SK-N-SH (cell line): ENCODE measurements at regions not wholly inside any gene's neighbourhood (a gene's known extent, or its start where the extent isn't known, plus 50 kb on each side); places are given as distances from the start of the nearest gene placed in this dataset.

Source experiments
- JUND ChIP-seq: IDR thresholded peaks from 2 replicates; pipeline ENCODE4 v1.4.0; 2012
- MEF2A ChIP-seq: IDR thresholded peaks from 2 replicates; pipeline ENCODE4 v1.4.0; 2012; ENCODE audit warnings: low read depth, borderline replicate concordance
- POLR2AphosphoS5 ChIP-seq: IDR thresholded peaks from 2 replicates; pipeline ENCODE4 v1.6.1; 2012; ENCODE audit warnings: low read depth, low read length
- RCOR1 ChIP-seq: fragments of 150-350 bp; IDR thresholded peaks from 2 replicates; pipeline ENCODE4 v1.6.1; 2017; ENCODE audit warnings: antibody characterized with exemption, low read length
- SMC3 ChIP-seq: IDR thresholded peaks from 2 replicates; pipeline ENCODE4 v1.6.1; 2012; ENCODE audit warnings: low read depth, low read length, improper control_type of control experiment
- small RNA-seq, 7 experiments: library from RNA; depleted of rRNA; stranded (forward); fragments of <200 nt; gene quantifications; one replicate each; pipeline ENCODE3, GENCODE V24; 2012
- TF ChIP-seq, protein P1 (sequence below): fragments of 200-600 bp; sonication (generic); IDR thresholded peaks from 2 replicates; pipeline ENCODE4 v1.6.1; 2017; ENCODE audit warnings: antibody characterized with exemption, mild to moderate bottlenecking, moderate library complexity
- TF ChIP-seq, protein P2 (sequence below): IDR thresholded peaks from 2 replicates; pipeline ENCODE4 v1.4.0; 2012; ENCODE audit warnings: low read depth, borderline replicate concordance
- TF ChIP-seq, protein P3 (sequence below): IDR thresholded peaks from 2 replicates; pipeline ENCODE4 v1.6.1; 2012; ENCODE audit warnings: mild to moderate bottlenecking, low read depth, low read length, moderate library complexity

DNA sequence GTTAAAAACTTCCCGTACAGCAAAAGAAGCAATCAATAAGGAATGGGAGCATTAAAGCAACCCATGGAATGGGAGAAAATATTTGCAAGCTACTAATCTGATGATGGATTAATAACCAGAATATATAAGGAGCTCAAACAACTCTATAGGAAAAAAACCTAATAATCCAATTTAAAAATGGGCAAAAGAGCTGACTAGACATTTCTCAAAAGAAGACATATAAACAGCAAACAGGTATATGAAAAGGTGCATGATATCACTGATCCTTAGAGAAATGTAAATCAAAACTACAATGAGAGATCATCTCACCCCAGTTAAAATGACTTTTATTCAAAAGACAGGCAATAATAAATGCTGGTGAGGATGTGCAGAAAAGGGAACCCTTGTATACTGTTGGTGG, 52.7 kb upstream of the POU1F1 start (continued):
- TF ChIP-seq, protein P1, sequence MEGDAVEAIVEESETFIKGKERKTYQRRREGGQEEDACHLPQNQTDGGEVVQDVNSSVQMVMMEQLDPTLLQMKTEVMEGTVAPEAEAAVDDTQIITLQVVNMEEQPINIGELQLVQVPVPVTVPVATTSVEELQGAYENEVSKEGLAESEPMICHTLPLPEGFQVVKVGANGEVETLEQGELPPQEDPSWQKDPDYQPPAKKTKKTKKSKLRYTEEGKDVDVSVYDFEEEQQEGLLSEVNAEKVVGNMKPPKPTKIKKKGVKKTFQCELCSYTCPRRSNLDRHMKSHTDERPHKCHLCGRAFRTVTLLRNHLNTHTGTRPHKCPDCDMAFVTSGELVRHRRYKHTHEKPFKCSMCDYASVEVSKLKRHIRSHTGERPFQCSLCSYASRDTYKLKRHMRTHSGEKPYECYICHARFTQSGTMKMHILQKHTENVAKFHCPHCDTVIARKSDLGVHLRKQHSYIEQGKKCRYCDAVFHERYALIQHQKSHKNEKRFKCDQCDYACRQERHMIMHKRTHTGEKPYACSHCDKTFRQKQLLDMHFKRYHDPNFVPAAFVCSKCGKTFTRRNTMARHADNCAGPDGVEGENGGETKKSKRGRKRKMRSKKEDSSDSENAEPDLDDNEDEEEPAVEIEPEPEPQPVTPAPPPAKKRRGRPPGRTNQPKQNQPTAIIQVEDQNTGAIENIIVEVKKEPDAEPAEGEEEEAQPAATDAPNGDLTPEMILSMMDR = no peak
- TF ChIP-seq, protein P2, sequence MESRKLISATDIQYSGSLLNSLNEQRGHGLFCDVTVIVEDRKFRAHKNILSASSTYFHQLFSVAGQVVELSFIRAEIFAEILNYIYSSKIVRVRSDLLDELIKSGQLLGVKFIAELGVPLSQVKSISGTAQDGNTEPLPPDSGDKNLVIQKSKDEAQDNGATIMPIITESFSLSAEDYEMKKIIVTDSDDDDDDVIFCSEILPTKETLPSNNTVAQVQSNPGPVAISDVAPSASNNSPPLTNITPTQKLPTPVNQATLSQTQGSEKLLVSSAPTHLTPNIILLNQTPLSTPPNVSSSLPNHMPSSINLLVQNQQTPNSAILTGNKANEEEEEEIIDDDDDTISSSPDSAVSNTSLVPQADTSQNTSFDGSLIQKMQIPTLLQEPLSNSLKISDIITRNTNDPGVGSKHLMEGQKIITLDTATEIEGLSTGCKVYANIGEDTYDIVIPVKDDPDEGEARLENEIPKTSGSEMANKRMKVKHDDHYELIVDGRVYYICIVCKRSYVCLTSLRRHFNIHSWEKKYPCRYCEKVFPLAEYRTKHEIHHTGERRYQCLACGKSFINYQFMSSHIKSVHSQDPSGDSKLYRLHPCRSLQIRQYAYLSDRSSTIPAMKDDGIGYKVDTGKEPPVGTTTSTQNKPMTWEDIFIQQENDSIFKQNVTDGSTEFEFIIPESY = no peak
- TF ChIP-seq MEF2A = no peak
- TF ChIP-seq POLR2AphosphoS5 = no peak
- TF ChIP-seq RCOR1 = no peak
- TF ChIP-seq, protein P3, sequence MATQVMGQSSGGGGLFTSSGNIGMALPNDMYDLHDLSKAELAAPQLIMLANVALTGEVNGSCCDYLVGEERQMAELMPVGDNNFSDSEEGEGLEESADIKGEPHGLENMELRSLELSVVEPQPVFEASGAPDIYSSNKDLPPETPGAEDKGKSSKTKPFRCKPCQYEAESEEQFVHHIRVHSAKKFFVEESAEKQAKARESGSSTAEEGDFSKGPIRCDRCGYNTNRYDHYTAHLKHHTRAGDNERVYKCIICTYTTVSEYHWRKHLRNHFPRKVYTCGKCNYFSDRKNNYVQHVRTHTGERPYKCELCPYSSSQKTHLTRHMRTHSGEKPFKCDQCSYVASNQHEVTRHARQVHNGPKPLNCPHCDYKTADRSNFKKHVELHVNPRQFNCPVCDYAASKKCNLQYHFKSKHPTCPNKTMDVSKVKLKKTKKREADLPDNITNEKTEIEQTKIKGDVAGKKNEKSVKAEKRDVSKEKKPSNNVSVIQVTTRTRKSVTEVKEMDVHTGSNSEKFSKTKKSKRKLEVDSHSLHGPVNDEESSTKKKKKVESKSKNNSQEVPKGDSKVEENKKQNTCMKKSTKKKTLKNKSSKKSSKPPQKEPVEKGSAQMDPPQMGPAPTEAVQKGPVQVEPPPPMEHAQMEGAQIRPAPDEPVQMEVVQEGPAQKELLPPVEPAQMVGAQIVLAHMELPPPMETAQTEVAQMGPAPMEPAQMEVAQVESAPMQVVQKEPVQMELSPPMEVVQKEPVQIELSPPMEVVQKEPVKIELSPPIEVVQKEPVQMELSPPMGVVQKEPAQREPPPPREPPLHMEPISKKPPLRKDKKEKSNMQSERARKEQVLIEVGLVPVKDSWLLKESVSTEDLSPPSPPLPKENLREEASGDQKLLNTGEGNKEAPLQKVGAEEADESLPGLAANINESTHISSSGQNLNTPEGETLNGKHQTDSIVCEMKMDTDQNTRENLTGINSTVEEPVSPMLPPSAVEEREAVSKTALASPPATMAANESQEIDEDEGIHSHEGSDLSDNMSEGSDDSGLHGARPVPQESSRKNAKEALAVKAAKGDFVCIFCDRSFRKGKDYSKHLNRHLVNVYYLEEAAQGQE = no peak
- TF ChIP-seq JUND = no peak
- TF ChIP-seq SMC3 = no peak

Small RNA genes in the stretch of these regions (small RNA-seq; reads per million reads assigned to genes)
- gene RNU6-873P = 0 reads per million in 7 experiments
- 0 to 0.52 (median 0) reads per million in 7 experiments for gene RNU6ATAC6P
